Fibroblast of upper back skin (primary cell): ENCODE measurements at regions not wholly inside any gene's neighbourhood (a gene's known extent, or its start where the extent isn't known, plus 50 kb on each side); places are given as distances from the start of the nearest gene placed in this dataset.
"Not testable (repeated sequence)": the region's sequence is repeated elsewhere in the genome, so short reads cannot be mapped to it uniquely, and the experiment has no call there.

Source experiments
- DNase-seq: peaks from one replicate; pipeline ENCODE4 v3.0.0-alpha.2; 2013

DNA sequence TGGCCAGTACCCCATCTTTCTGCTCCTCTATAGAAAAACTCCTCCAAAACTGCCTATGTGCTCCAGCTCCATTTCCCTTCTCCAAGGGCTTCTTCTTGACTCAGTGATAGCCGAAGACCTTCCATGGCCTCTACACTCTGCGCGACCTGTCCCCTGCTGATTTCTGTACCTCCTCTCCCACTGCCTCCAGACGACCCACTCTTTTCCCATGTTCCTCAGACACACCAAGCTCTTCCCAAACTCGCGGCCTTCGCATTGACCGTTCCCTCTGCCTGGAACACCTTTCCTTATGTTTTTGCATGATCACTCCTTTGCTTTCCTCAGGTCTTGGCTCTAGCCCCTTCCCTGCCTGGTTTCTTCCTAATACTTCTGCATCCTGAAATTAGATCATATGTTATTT is 255.6 kb upstream of the SDK2 start:
- DNase-seq: no peak

DNA sequence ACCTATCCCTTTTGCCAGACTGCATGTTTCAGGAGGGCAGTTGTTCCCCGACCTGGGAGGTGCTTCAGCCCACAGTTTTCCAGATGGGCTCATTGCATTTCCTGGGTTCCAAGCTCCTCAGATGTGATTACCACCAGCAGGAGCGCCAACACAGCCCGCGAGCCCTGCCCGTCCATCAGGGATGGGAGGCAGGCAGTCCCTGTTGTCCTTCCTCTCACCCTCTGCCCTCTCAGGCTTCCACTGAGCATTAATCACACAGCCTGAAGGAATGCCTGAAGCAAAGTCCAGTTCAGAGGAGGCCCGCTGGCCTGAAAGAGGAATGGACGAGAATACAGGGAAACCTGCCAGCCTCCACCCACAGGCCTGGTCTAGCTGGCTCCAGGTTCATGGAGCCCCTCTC is 256.3 kb upstream of the SDK2 start:
- no peak for DNase-seq

DNA sequence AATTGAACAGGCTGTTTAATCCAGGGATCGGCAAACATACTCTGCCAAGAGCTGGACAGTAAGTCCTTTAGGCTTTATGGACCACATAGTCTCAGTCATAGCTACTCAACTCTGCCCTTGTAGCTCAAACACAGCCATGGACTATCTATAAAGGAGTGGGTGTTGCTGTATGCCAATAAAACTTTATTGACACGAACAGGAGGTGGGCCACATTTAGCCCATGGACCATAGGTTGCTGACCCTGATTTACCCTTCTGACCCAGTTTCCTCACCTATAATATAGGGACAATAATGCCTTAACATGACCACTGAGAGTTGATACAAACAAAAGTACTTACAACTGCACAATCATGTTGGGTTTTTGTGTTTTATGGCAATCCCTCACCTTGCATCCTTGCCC is 257.0 kb upstream of the SDK2 start:
- no peak for DNase-seq

DNA sequence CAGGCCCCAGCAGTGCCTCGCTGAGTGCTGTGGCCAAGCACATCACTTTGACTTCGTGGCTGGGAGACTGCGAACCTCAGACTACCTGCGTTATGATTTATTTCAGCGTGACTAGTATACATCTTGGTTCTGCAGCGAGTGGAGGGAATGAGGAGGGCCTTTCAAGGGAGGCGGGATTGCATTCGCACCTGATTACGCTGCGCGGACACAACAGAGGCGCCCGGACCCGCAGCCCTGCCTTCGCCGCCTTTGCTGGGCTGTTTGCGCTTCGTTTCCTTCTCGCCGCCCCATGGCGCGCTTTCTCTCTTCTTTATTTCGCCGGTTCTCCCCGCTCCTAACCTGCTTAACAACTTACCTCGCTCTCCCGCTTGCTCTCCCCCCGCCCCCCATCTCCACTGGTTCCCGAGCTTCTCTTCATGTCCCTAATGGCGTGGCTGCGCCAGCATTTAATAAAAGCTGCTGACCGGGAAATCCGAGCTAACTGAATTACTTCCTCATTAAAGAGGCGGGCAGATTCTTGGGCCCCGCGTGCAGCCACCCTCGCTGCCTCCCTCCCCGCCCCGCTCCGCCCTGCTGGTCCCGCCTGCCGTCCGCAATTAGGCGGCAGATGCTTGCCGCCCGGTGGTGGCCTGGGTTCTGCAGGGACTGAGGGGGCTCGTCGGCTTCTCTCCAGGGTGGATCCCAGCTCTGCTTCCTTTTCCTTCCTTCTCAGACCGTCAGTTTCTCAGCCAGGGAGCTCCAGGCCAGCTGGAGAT is 257.6 kb upstream of the SDK2 start:
- DNase-seq: no peak

DNA sequence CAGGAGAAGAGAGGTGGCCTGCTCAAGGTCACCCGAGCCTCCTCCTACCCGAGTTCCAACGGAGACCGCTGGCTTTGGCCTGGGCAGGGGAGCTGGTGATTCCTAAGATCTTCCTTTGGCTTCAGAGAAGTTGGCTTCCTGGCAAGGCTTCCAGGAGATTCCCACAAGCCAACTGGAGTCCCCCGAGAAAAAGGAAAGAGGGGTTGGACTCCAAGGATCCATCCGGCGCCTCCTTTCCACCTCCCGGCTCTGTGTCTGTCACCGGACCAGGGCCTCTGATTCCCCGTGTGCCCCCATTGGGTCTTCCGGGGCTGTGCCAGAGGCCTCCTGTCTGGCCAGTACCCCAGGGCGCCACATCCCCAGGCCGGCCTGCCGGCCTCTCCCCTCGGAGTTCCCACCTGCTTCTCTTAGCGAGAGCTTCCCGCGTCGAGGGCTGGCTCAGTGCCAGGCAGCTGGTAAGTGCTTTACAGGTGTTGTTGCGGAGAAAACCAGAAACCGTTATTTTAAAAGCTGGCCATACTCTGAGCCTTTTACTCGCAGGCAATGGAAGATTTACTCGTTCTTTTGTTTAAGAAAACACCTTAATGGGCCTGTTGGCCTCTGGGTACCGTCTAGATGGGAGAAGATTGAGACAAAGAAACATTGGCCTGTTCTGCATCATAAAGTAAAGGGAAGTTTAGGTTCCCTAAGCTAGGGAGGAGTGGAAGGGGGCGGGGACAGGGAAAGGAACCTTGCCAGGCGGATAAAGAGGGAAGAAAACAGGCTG is 258.4 kb upstream of the SDK2 start:
- no peak for DNase-seq

DNA sequence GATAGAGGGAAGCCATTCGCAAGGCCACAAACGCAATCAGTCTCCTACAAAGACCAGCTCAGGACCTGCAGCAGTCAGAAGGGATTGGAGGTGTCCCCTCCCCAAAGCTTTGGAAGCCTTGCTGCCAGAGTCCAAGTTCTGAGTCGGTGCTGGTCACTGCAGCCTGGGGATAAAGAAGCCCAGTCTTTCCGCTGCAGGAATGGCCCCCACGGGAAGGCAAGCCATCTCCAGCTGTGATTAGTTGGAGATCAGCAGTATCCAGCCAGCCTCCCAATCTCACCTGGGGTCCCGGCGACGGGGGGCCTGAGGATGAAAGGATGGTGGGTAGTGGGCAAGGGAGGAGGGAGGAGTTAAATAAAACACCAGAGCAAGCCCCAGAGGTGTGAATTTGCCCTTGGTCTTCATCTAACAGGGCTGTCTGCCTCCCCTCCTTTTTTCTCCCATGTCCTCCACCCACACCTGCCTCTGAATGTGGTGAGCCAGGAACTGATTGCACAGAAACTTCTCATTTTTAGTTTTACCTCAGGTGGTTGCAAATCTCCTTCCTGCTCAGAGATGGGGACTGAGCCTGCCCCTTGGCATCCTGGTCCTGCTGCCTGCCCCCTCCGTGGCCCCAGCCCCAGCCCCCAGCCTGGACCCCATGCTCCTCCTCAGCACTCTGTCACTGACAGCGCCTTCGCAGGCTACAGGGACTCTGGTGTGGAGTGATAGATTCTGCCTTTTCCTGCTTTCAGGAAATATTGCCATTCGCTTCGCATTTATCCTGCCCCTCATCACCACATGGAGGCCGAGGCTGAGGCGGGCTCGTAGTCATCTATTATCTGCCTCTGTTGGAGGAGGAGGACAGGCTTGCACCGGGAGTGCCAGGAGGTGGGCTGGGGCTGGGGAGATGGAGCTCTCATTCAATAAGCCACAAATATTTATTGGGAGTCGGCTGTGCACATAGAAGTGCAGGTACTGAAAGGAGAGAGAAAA is 262.9 kb upstream of the SDK2 start:
- DNase-seq: no peak

DNA sequence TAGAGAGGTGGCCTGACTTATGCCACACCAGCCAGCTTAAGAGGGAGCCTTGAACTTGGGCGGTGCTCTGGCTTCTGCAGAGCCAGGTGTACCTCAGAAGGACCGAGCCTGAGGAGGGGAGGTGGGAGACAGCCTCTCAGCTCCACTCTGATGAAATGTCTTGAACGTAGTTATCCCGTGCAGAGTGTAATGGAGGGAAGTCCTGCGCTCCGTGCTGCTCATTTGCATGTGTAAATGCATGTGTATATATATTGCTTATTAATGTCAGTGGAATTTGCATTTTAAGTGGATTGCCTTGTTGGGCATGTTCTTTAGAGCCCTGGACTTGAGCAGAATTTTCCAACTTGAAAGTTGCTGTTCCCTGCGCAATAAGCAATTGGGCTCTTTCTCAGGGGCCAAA is 264.9 kb upstream of the SDK2 start:
- DNase-seq: no peak

DNA sequence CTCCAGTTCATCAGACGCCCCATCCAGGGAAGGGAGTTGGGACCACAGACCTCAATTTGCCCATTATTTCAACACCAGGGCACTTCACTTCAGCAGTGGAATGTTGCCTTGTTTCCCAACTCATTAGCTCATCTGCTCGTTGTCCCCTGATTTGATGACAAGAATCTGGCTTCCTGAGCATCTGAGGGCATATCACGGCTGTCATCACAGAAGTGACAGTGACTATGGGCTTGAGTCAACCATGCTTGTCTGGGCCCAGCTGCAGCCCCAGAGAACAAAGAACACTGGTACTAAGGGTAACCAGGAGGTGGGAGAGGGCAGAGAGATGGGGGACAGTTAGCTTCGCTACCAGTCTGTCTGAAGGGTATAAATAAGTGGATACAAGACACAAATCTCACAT is 266.0 kb upstream of the SDK2 start:
- DNase-seq: no peak

DNA sequence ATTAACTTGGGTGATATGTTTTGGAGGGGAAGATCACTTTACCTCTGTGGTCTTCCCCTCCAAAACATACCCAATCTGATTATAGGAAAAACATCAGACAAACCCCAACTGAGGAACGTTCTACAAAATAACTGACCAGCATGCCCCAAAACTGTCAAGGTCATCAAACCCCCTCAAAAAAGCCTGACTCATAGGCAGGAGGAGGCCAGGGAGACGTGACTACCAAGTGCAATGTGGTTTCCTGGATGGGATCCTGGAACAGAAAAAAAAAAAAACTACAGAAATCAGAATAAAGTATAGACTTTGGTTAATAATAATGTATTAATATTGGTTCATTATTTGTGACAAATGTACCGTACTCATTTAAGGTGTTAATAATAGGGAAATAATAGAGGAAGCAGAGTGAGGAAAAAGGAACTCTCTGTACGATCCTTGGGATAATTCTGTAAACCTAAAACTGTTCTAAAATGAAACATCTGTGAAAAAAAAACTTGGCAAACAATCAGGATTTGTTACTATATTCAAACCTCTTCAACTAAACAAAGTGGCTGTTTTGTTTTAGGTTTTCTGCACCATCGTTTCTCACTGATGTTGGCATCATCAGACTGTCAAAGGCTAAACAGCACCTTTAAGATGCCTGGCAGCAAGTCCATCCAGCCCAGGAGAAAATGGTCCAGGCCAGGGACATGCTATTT is 266.7 kb upstream of the SDK2 start:
- no peak for DNase-seq

DNA sequence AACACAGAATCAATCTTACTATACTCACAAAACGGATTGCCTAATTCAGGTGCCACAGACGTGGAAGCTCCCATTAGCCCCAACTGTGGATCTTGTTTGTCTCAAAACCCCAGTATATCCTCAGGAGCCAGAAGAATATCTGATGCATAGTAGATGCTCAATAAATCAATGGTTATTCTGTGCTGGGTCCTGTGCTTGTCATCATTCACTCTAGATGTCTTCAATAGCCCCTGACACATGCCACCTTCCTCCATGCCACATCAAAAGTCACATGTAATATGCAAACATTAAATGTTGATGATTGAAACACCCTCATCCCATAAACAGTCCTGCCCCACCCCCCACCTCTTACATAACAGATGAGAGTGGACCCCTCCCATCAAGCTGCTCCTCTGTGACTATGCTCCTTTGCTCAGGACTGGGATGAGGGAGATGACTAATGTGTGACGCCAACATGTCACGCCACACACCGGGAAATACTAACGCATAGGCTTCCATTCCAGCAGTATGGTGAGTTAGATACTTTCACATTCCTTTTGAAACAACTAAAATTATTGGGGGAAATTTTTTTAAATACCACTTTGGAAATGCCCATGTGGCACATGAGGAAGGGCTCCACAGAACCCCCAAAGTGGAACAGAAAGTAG is 267.6 kb upstream of the SDK2 start:
- no peak for DNase-seq

DNA sequence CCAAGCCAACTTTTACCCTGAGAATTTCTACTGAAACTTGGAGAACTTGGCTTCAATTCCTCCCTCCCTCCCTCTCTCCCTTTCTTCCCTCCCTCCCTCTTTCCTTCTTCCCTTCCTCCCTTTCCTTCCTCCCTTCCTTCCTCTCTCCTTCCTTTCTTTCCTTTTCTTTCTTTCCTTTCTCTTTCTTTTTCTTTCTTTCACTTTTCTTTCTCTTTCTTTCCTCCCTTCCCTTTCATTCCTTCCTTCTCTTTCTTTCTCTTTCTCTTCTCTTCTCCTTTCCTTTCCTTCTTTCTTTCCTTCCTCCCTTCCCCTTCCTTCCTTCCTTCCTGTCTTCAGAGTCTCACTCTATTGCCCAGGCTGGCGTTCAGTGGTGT is 268.1 kb upstream of the SDK2 start:
- no peak for DNase-seq

DNA sequence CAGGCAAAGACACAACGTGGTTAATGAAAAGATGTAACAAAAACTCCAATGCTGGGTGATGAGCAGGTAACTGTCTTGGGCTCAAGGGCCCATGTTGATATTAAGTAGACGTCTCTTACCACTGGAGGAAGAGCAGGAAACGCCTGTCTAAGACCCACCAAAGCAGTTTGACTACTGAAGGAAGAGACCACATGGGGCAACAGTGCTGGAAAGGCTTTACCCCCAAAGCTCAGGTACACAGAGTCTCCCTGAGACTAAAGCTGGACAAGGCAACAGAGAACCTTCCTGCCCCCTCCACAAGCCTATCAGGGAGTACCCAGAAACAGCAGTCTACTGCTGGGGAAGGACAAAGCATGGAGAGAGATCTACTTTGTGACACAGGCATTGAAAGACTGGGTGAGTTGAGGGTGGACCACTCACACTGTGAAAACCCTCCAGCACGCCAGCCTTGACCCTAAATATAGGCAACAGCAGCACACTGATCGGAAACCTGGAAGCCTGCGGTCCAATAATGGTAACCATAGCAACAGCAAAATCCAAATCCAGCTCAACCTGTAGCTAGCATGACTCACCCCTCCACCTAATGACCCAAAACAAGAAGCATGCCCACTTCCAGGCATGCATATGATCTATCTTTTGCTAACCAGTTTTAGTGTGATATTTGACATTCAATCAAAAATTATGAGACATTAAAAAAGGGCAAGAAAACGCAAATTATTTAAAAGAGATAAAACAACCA is 270.5 kb upstream of the SDK2 start:
- no peak for DNase-seq

DNA sequence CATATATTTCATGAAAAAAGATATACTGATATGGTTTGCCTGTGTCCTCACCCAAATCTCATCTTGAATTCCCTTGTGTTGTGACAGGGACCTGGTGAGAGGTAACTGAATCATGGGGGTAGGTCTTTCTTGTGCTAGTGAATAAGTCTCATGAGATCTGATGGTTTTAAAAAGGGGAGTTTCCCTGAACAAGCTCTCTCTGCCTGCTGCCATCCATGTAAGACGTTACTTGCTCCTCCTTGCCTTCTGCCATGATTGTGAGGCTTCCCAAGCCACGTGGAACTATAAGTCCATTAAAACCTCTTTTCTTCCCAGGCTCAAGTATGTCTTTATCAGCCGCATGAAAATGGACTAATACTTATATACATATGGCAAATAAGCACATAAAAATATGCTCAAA is 274.8 kb upstream of the SDK2 start:
- not testable (repeated sequence) for DNase-seq

DNA sequence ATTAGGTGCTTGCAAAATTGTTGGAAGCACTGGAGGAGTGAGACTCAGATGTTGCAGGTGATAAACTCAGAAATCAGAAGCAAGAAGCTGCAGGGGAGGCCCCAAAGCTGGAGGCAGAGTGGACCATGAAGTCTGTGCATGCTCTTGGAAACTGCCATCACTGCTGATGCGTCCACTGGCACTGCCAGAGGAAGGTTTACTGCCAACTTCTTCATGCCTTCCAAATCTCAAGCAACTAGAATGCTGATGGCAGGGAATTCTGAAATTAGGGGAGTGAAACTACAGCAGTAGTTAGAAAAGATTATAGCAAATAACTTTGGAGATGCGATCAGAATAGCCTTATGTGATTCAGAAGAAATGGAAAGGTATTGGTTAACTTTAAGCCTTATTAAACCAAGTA is 277.1 kb upstream of the SDK2 start:
- DNase-seq: no peak

DNA sequence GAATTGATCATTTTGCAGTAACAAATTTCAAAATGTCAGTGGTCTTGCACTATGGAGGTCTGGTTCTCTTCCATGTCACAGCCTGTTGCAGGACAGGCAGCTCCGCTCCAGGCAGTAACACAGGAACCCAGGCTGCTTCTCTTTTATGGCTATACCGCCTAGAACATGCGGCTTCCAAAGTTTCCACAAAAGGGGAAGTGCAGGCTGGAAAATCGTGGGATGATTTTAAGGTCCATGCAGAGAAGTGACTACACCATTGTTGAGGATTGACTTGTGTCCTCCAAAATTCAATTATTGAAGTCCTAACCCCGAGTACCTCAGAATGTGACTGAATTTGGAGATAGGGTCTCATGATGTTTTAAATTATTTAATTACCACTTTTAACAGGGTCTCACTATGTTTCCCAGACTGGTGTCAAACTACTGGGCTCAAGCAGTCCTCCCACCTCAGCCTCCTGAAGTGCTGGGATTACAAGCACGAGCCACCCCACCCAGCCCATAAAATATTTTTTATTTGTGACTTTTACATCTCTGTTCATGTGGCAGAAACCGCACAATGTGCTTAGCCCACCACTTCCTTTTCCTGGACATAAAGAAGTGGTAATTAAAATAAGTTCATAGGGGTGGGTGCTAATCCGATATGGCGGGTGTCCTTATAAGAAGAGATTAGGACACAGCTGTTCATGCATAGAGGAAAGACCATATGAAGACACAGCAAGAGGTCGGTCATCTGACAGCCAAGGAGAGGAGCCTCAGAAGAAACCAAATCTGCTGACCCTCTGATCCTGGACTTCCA is 279.2 kb upstream of the RPL38 start:
- DNase-seq: no peak

DNA sequence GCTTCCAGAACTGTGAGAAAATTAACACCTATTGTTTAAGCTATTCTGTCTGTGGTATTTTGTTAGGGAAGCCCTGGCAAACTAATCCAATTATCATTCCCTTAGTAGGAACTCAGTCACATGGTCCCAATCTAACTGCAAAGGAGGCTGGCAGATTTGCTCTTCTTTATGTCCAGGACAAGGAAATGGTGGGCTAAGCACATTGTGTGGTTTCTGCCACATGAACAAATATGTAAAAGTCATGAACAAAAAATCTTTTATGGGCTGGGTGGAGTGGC is 278.6 kb upstream of the RPL38 start:
- DNase-seq: no peak

DNA sequence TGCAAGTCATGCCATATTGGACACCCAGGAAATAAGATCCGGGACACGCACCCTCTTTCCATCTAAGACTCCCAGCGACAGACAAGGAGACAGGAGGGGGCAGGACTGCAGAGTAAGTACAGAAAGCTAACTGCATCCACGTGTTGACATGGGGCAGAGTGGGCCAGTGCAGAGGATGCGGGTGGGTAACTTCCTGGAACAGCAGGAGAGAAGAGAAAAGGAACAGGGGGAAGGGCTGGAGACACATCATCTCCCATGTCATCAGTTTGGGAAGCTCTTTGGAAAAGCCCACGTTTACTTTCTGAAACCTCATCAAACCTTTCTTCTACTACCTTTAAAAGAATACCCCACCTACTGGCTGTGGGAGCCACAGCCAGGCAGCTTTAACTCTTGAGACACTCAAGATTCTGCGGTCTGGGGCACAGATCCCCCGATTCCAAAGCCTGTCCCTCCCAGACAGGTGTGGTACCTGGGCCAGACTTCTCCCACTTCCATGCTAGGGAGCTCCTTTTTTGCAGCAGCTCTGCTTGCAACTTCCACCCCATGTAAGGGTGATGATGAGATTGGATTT is 273.5 kb upstream of the RPL38 start:
- no peak for DNase-seq

DNA sequence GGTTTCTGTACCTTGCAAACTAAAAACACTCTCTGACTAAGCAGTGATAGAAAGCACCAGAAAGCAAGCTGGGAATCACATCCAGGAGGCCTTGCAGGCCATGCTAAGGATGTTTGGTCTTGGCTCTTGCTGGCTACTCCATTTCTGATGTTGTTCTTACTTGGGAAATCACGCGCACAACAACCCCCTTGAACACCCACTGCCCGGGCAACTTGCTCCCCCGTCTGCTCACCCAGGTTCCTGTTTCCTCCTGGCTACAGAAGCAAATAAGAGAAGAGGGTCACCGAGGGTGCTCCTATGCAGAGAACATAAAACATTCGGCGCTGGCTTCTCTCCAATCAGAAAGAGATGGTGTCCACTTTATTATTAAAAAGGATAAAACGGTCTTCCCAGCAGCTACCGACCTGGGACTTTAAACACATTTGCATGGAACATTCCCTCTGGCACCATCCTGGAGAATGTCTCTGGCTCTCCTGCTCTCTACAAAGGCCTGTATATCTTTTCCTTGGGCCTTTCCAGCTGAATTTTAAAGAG is 271.2 kb upstream of the RPL38 start:
- DNase-seq: no peak

DNA sequence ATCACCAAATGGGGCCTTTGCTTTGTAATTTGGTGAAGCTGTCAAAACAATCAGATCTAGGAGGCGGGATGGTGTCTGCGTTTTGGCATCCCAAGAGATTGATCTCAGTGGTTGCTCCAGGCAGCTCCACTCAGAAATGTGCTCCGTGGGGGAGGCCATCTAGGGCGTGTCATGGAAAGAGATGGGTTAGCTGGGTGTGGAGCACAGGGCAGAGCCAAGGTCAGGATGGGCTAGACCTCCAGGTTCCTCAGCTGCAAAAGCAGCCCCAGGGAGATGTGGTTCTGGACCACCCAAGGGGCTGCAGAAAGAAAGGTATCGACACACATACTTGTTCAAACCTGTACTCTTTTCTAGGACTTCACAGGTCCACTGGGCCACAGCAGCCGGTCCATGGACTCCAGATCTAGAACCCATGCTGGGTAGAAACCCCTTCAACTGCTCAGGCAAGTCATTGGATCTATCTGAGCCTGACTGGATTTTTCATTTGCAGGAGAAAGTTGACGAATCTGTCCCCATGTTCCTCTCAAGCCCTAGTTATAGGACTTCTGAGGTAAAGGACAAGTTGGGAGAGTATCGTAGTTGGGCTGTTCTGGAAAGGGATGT is 270.2 kb upstream of the RPL38 start:
- no peak for DNase-seq

DNA sequence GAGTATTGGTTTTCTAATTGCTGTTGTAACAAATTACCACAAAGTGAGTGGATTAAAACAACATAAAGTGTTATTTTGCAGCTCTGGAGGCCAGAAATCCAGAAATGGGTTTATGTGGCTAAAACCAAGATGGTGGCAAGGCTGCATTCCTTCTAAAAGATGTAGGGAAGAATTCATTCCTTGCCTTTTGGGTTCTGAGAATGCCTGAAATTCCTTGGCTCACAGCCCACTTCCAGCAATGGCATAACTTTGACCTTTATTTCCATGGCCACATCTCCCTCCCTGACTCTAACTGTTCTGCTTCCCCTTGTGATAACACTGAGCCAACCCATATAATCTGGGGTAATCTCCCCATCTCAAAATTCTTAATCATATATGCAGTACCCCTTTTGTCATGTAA is 269.6 kb upstream of the RPL38 start:
- peak; percentile 7 for DNase-seq
